H1 (cell line): ENCODE measurements at regions not wholly inside any gene's neighbourhood (a gene's known extent, or its start where the extent isn't known, plus 50 kb on each side); places are given as distances from the start of the nearest gene placed in this dataset.

ENCODE experiments used
- CTCF ChIA-PET: fragments of 300-600 bp; sonication (Branson Sonifier 250); formaldehyde crosslinking; loops from one replicate; lab custom pipeline; 2021; ENCODE audit not compliant: partially characterized antibody; lab: Charles Lee
- POLR2A ChIA-PET: fragments of 300-600 bp; sonication (Branson Sonifier 250); formaldehyde crosslinking; loops from one replicate; lab custom pipeline; 2021; ENCODE audit warnings: inconsistent platforms; ENCODE audit not compliant: partially characterized antibody; lab: Charles Lee
- DNase-seq, 2 experiments: peaks; one replicate each; pipeline versions ENCODE4 v3.0.0 to v3.0.0-alpha.2; 2010 to 2022; ENCODE audit warnings: low spot score in 2 of 2, low read depth in 1 of 2, mixed read lengths in 1 of 2
- FAIRE-seq: peaks from 2 replicates; lab custom pipeline; 2011; peaks lifted over from hg19 to GRCh38; lab: Jason Lieb, UNC
- H2AFZ ChIP-seq: 2 replicates; pipeline ENCODE4 v1.8.1; 2012; ENCODE audit warnings: low read length, inconsistent platforms
- H2AK5ac ChIP-seq: 2 replicates; pipeline ENCODE4 v1.6.1; 2013; ENCODE audit warnings: low read depth, low read length
- H2BK120ac ChIP-seq: replicated peaks from 2 replicates; pipeline ENCODE3; 2013; ENCODE audit warnings: low read depth, low read length, inconsistent platforms
- H2BK12ac ChIP-seq: 2 replicates; pipeline ENCODE4 v1.6.1; 2013; ENCODE audit warnings: low read depth, low read length
- H2BK15ac ChIP-seq: 2 replicates; pipeline ENCODE4 v1.6.1; 2013; ENCODE audit warnings: low read length
- H2BK20ac ChIP-seq: 2 replicates; pipeline ENCODE4 v1.6.1; 2013; ENCODE audit warnings: low read length
- H2BK5ac ChIP-seq: 2 replicates; pipeline ENCODE4 v1.6.1; 2013; ENCODE audit warnings: low read depth, low read length
- H3K14ac ChIP-seq: 2 replicates; pipeline ENCODE4 v1.6.1; 2013; ENCODE audit warnings: inconsistent platforms; ENCODE audit not compliant: insufficient read length
- H3K18ac ChIP-seq: 2 replicates; pipeline ENCODE4 v1.6.1; 2013; ENCODE audit warnings: low read length; ENCODE audit errors: extremely low read depth
- H3K23ac ChIP-seq: 2 replicates; pipeline ENCODE4 v1.6.1; 2013; ENCODE audit warnings: inconsistent platforms; ENCODE audit not compliant: insufficient read length
- H3K23me2 ChIP-seq: 2 replicates; pipeline ENCODE4 v1.6.1; 2013; ENCODE audit warnings: low read depth, low read length
- H3K27ac ChIP-seq: 2 replicates; pipeline ENCODE4 v1.6.1; 2011; ENCODE audit warnings: low read depth, low read length, inconsistent platforms
- H3K27me3 ChIP-seq, 4 experiments: replicated peaks in 1 of 4; 1 replicate in 1 of 4; 2 replicates in 3 of 4; pipeline versions ENCODE4 v1.6.1 to v1.8.1; 2011 to 2013; ENCODE audit warnings: low read length in 3 of 4, mild to moderate bottlenecking in 3 of 4, inconsistent platforms in 2 of 4, mixed read lengths in 2 of 4, moderate library complexity in 1 of 4; ENCODE audit not compliant: control insufficient read depth in 3 of 4, insufficient read depth in 3 of 4; ENCODE audit errors: extremely low read depth in 1 of 4
- H3K36me3 ChIP-seq, 4 experiments: 2 replicates each; pipeline versions ENCODE4 v1.6.1 to v1.8.1; 2011 to 2013; ENCODE audit warnings: mild to moderate bottlenecking in 4 of 4, low read length in 3 of 4, moderate library complexity in 2 of 4, control low read depth in 1 of 4, inconsistent platforms in 1 of 4; ENCODE audit not compliant: insufficient read depth in 4 of 4, control insufficient read depth in 2 of 4
- H3K4ac ChIP-seq: replicated peaks from 2 replicates; pipeline ENCODE3; 2013; ENCODE audit warnings: low read length, low read depth, mixed read lengths, inconsistent platforms; ENCODE audit not compliant: insufficient read length
- H3K4me1 ChIP-seq, 4 experiments: replicated peaks in 1 of 4; 1 replicate in 1 of 4; 2 replicates in 3 of 4; pipeline versions ENCODE4 v1.6.1 to v1.8.1; 2011 to 2013; ENCODE audit warnings: low read length in 3 of 4, inconsistent platforms in 2 of 4, mixed read lengths in 1 of 4; ENCODE audit not compliant: insufficient read depth in 4 of 4, control insufficient read depth in 3 of 4
- H3K4me2 ChIP-seq, 2 experiments: 2 replicates each; pipeline versions ENCODE4 v1.6.1 to v1.8.1; 2011 to 2013; ENCODE audit warnings: low read depth in 2 of 2, low read length in 2 of 2, control low read depth in 1 of 2, inconsistent platforms in 1 of 2, mild to moderate bottlenecking in 1 of 2; ENCODE audit not compliant: insufficient read depth in 1 of 2
- H3K4me3 ChIP-seq, 4 experiments: fragments of 200-600, 300-600 bp in 1 of 4; sonication (generic), shearing (Covaris generic), sonication (Bioruptor Twin) in 1 of 4; 2 replicates each; pipeline versions ENCODE4 v1.5.1 to v1.8.1; 2011 to 2016; ENCODE audit warnings: low read length in 4 of 4, low read depth in 3 of 4, control low read depth in 2 of 4, inconsistent platforms in 2 of 4, mild to moderate bottlenecking in 2 of 4, mixed read lengths in 1 of 4, moderate library complexity in 1 of 4; ENCODE audit not compliant: insufficient read depth in 2 of 4; ENCODE audit errors: extremely low read depth in 1 of 4
- H3K56ac ChIP-seq: replicated peaks from 2 replicates; pipeline ENCODE3; 2013; ENCODE audit warnings: low read depth, mild to moderate bottlenecking, mixed read lengths, low read length, inconsistent platforms; ENCODE audit not compliant: insufficient read length
- H3K79me1 ChIP-seq: 2 replicates; pipeline ENCODE4 v1.6.1; 2013; ENCODE audit warnings: low read depth, low read length, control low read depth
- H3K79me2 ChIP-seq, 2 experiments: 2 replicates each; pipeline versions ENCODE4 v1.6.1 to v1.8.1; 2012 to 2013; ENCODE audit warnings: low read length in 2 of 2, mild to moderate bottlenecking in 2 of 2, inconsistent platforms in 1 of 2; ENCODE audit not compliant: insufficient read depth in 2 of 2, control insufficient read depth in 1 of 2
- H3K9ac ChIP-seq, 4 experiments: replicated peaks in 1 of 4; 1 replicate in 1 of 4; 2 replicates in 3 of 4; pipeline versions ENCODE4 v1.6.1 to v1.8.1; 2011 to 2013; ENCODE audit warnings: low read depth in 3 of 4, low read length in 3 of 4, control low read depth in 2 of 4, mild to moderate bottlenecking in 2 of 4, moderate library complexity in 2 of 4, inconsistent platforms in 1 of 4; ENCODE audit errors: extremely low read depth in 1 of 4
- H3K9me3 ChIP-seq, 2 experiments: 2 replicates each; pipeline versions ENCODE4 v1.6.1 to v1.8.1; 2012 to 2013; ENCODE audit warnings: mild to moderate bottlenecking in 2 of 2, moderate library complexity in 2 of 2, control low read depth in 1 of 2, inconsistent platforms in 1 of 2, low read depth in 1 of 2, low read length in 1 of 2, mixed read lengths in 1 of 2; ENCODE audit not compliant: insufficient read depth in 2 of 2
- H4K20me1 ChIP-seq, 2 experiments: replicated peaks in 1 of 2; 2 replicates each; pipeline versions ENCODE3 to v1.8.1; 2011 to 2013; ENCODE audit warnings: inconsistent platforms in 2 of 2, low read length in 2 of 2, mild to moderate bottlenecking in 1 of 2; ENCODE audit not compliant: insufficient read depth in 2 of 2, control insufficient read depth in 1 of 2
- H4K5ac ChIP-seq: 2 replicates; pipeline ENCODE4 v1.6.1; 2013; ENCODE audit warnings: low read length, low read depth, mixed read lengths, inconsistent platforms; ENCODE audit not compliant: insufficient read length
- H4K8ac ChIP-seq: 2 replicates; pipeline ENCODE4 v1.8.0; 2013; ENCODE audit warnings: mild to moderate bottlenecking, moderate library complexity, low read length, inconsistent platforms; ENCODE audit not compliant: insufficient read depth; ENCODE audit errors: extremely low read depth
- H4K91ac ChIP-seq: replicated peaks from 2 replicates; pipeline ENCODE3; 2013; ENCODE audit warnings: low read length, mixed read lengths, inconsistent platforms; ENCODE audit not compliant: insufficient read length
- SIN3A ChIP-seq, 2 experiments: IDR thresholded peaks in 1 of 2; conservative IDR thresholded peaks in 1 of 2; 2 replicates each; pipeline ENCODE4 v1.6.1; 2011 to 2012; ENCODE audit warnings: low read length in 2 of 2, improper control_type of control experiment in 1 of 2, low read depth in 1 of 2, mild to moderate bottlenecking in 1 of 2
- WGBS, 2 experiments: shearing (Covaris generic) in 1 of 2; methylation state at CpG; one replicate each; pipeline versions ENCODE4 v1.1.6 to v1.1.7; 2013 to 2015; ENCODE audit warnings: low lambda C conversion rate in 2 of 2, mixed read lengths in 2 of 2, inconsistent platforms in 1 of 2, low coverage in 1 of 2, missing lambda C conversion rate in 1 of 2; ENCODE audit not compliant: insufficient replicate concordance in 2 of 2, insufficient coverage in 1 of 2, insufficient read length in 1 of 2; ENCODE audit errors: extremely low coverage in 1 of 2, missing lambda C conversion rate in 1 of 2; 5-methylcytosine and 5-hydroxymethylcytosine counted together

DNA sequence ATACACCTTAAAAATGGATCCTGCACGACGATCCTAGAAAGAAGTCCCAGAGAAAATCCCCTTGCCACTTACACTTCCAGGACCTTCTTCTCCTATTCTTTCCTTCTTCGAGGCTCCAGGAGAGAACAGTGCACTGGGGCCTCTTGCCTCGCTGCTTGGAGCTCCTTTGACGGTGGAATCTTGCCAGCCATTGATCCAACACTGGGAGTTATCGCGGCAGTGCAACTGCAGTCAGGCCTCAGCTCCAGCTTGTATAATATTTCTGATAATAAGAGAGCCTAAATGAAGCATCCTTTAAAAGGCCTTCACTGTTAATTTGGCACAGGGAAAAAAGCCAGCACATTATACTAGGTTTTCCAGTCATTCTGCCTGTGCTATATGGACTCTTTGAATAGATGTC is 216.9 kb upstream of the PARD3B start:
- ChIA-PET POLR2A (no interaction called here), CTCF (interaction anchor here (0.6 kb wide), 1 partner anchor 820 kb away, joined by 3 read pairs; no protein-coding TSS in a partner anchor)
- Histone ChIP-seq H3K36me3 (no peaks in the 10 kb centered on the region), H3K79me2 (no peaks in the 10 kb centered on the region), H3K4ac (no peak overlapping the region), H4K5ac (no peak overlapping the region), H3K14ac (no peak overlapping the region), H3K23ac (no peak overlapping the region), H2BK15ac (no peak overlapping the region), H2BK20ac (no peak overlapping the region), H3K9ac (no peak overlapping the region), H4K8ac (no peak overlapping the region), H2AFZ (no peak overlapping the region), H3K9me3 (no peaks in the 10 kb centered on the region), H3K4me3 (no peak overlapping the region), H3K4me2 (no peak overlapping the region), H2BK5ac (no peak overlapping the region), H4K91ac (no peak overlapping the region), H2BK12ac (no peak overlapping the region), H2AK5ac (no peak overlapping the region), H3K56ac (no peak overlapping the region), H3K27me3 (no peaks in the 10 kb centered on the region), H3K27ac (no peak overlapping the region), H3K4me1 (peaks cover 0 to 3% (median 0%) of the 10 kb centered on the region in 4 experiments; a peak in 2 of 7 replicates), H4K20me1 (no peaks in the 10 kb centered on the region), H3K79me1 (no peaks in the 10 kb centered on the region), H3K18ac (no peak overlapping the region), H2BK120ac (no peak overlapping the region), H3K23me2 (no peaks in the 10 kb centered on the region; the same call in 1 of the 2 replicates)
- 95% methylated on average over 7 of the region's 7 CpGs; no CpG with 5 or more reads in 1 of the 2 experiments for WGBS, 2 experiments
- FAIRE-seq: no peak
- no peak for DNase-seq
- TF ChIP-seq SIN3A (conservative IDR thresholded peaks at IDR 0.05 in 1 of 2, IDR thresholded peaks at IDR 0.05 in 1 of 2; ENCODE audit: low read depth in 1 of 2, low read length in 2 of 2): no peak
